GM13977 (cell line): ENCODE measurements at regions not wholly inside any gene's neighbourhood (a gene's known extent, or its start where the extent isn't known, plus 50 kb on each side); places are given as distances from the start of the nearest gene placed in this dataset.

Experiments used
- DNase-seq: peaks from one replicate; pipeline ENCODE4 v3.0.0; 2012; ENCODE audit warnings: low spot score
- in situ Hi-C: fragments of 300-500 bp; cut with MboI; formaldehyde crosslinking; loops from one replicate; pipeline ENCODE4 v1.12.0; 2022; ENCODE audit warnings: low sequenced_read_pairs, low pct_unique_long_range_greater_than_20kb, mixed read lengths, inconsistent platforms; ENCODE audit not compliant: unreplicated experiment
- TF ChIP-seq, protein P1 (sequence below): IDR thresholded peaks from 2 replicates; pipeline ENCODE4 v1.5.1; 2012; ENCODE audit warnings: mild to moderate bottlenecking, control low read depth; ENCODE audit not compliant: insufficient read depth; ENCODE audit errors: extremely low read depth, missing control alignments

DNA sequence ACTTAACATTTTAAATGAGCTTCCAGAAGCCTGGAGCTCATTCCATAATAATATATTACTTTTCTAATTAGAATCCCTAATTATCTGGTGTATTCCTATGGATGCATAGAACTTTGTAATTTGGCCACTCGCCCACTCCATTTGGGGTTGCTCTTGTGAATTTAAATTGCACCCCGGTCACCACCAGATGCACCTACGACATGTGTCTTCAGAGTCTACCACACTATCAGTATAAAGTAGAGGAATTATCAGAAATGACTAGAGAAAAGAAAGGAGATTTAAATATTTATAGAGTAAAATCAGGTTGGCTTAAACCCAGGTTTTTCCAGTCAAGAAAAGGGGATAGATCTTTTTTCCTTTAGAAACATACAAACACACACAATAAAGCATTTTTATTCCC is 145.8 kb upstream of the DCN start:
- no peak for DNase-seq
- TF ChIP-seq, protein P1, sequence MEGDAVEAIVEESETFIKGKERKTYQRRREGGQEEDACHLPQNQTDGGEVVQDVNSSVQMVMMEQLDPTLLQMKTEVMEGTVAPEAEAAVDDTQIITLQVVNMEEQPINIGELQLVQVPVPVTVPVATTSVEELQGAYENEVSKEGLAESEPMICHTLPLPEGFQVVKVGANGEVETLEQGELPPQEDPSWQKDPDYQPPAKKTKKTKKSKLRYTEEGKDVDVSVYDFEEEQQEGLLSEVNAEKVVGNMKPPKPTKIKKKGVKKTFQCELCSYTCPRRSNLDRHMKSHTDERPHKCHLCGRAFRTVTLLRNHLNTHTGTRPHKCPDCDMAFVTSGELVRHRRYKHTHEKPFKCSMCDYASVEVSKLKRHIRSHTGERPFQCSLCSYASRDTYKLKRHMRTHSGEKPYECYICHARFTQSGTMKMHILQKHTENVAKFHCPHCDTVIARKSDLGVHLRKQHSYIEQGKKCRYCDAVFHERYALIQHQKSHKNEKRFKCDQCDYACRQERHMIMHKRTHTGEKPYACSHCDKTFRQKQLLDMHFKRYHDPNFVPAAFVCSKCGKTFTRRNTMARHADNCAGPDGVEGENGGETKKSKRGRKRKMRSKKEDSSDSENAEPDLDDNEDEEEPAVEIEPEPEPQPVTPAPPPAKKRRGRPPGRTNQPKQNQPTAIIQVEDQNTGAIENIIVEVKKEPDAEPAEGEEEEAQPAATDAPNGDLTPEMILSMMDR = no peak
- in situ Hi-C loops = loop anchor here (25.0 kb wide), 1 partner anchor 141 kb away; the partner anchor contains the start of gene DCN

DNA sequence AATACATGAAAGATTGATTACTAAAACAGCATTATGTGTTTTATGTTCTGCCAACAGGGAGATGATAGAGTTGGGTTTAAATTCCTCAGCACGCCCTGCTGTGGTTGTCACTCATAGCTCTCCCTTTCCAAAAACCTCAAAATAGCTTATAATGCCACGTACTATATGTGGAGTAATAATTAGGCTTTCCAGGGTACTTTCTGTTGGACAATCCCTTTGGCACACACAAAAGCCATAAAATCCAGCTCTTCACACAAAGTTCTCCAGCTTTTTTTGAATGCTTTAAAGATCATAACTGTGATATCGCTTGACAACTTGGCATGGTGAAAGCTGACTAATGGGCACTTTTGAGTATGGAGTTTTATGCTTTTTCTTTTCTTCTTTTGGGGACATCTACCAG is 145.3 kb upstream of the DCN start:
- DNase-seq = no peak
- in situ Hi-C loops = loop anchor here (25.0 kb wide), 1 partner anchor 141 kb away; the partner anchor contains the start of gene DCN

GRCh38 chr12:91327131-91327530 is 144.5 kb upstream of the DCN start:
- in situ Hi-C loops = loop anchor here (25.0 kb wide), 1 partner anchor 140 kb away; the partner anchor contains the start of gene DCN

More for the DNA sequence above, 145.3 kb upstream of the DCN start:
- TF ChIP-seq, protein P1 = no peak

DNA sequence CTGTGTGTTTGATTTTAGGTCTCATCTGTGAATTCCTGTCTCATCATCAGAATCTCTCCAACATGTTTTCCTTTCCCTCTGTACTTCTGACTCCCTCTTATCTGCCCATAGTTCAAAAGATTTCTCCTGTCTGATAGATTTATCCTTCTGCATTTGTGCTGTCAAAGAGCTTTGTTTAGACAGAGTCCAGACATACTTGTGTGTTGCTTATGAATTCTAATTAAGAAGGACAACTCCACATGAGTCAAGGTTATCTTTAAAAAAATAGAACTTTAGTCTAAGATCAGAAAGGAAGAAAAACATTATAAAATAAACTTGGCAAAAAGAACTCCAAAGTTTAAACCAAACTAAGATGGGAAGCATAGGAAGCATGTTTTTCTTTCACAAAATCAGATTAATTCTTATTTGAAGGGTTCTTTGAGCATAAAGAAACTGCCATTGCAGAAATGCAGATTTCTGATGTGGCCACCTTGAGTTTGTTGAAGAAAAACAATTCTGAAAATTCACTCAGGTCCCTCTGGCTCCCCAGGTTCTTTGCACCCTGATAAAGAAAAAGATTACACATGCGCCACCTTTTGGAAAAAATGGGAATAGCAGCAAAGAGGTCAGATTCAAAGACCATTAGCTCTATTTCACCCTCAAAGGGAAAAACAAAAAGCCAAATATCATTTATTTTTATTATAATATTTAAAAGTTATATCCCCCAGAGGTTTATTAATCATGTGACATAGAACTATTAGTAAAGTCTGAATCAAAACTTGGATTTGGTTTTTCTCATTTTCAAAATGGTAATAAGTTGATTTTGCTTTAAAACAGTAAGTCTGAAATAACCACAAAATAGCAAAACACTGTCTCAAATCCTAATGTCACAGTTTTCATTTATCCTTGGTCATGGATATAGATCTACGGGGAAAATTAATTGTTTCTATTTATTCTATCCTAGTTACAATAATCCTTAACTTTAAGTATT is 143.7 kb upstream of the DCN start:
- peak; percentile 25 for DNase-seq
- in situ Hi-C loops = loop anchor here (25.0 kb wide), 1 partner anchor 139 kb away; the partner anchor contains the start of gene DCN

More at GRCh38 chr12:91327131-91327530, 144.5 kb upstream of the DCN start:
- DNase-seq = no peak
- TF ChIP-seq, protein P1 = no peak

DNA sequence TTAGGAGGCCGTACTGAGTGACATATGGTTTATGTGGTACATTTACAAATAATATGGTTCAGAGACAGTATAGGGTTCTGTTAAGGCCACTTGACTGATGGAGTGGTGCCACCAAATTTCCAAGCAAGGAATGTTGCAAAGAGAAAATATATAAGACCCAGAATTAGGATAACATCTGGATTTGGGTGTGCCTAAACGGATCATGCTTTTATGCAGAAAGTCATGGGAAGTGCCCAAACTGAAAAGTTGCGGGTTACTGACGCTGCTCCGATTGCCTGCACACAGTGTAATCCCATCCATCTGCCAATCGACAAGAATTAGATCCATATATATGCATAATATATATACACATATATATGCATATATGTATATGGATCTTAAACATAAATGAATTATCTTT is 138.4 kb upstream of the DCN start:
- TF ChIP-seq, protein P1 = no peak
- in situ Hi-C loops = loop anchor here (25.0 kb wide), 1 partner anchor 334 kb away; no protein-coding TSS in a partner anchor
- DNase-seq = no peak

More for the DNA sequence above, 143.7 kb upstream of the DCN start:
- TF ChIP-seq, protein P1 = peak; percentile 70

DNA sequence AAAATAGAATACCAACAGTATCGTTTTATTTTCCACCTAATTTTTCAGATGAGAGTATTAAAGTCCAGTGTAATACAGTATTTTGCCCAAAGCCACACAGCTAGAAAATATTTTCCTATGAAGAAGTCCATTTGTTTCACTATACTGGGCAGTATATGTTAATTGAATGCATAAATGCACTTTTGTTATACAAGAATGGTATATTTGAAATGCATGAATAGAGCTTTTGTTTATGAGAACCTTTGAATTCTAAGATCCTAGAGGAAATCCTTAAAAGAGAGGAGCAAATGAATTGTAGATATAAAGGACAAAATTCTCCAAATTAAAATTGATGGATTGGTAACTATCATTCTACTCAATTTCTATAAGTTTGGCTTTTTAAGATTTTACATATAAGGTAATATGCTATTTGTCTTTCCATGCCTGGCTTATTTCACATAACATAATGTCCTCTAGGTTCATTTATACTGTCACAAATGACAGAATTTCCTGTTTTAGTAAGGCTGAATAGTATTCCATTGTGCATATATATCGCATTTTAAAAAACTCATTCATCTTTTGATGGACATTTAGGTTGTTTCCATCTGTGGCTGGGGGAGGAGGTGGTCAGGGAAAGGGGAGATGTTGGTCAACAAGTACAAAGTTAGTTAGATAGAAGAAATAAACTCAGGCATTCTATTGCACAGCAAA is 136.6 kb upstream of the DCN start:
- in situ Hi-C loops = loop anchor here (25.0 kb wide), 1 partner anchor 332 kb away; no protein-coding TSS in a partner anchor
- DNase-seq = no peak
- TF ChIP-seq, protein P1 = no peak
